A673 (cell line): ENCODE measurements at regions not wholly inside any gene's neighbourhood (a gene's known extent, or its start where the extent isn't known, plus 50 kb on each side); places are given as distances from the start of the nearest gene placed in this dataset.

ENCODE experiments used
- BruUV-seq: library from RNA; stranded (reverse); fragments of 400-500 nt; replicated peaks from 2 replicates; lab custom pipeline; 2021; lab: Mats Ljungman, UMichigan
- CTCF ChIA-PET: fragments of 300-600 bp; sonication (Branson Sonifier 250); formaldehyde crosslinking; loops from one replicate; lab custom pipeline; 2022; ENCODE audit warnings: antibody characterized with exemption; lab: Charles Lee
- POLR2A ChIA-PET: fragments of 300-600 bp; sonication (Branson Sonifier 250); formaldehyde crosslinking; loops from one replicate; lab custom pipeline; 2022; ENCODE audit warnings: antibody characterized with exemption; ENCODE audit not compliant: low non-redundant PET; lab: Charles Lee
- DNase-seq: peaks from one replicate; pipeline ENCODE4 v3.0.0-alpha.2; 2015; ENCODE audit warnings: low spot score
- H3K27ac ChIP-seq: fragments of 200-600 bp; sonication (generic); 2 replicates; pipeline ENCODE4 v1.5.1; 2016; ENCODE audit warnings: mixed run types, low read depth, mild to moderate bottlenecking, mixed read lengths, antibody characterized with exemption, low read length; ENCODE audit not compliant: poor library complexity, severe bottlenecking
- H3K27me3 ChIP-seq: fragments of 200-600 bp; sonication (generic); replicated peaks from 2 replicates; pipeline ENCODE4 v1.6.1; 2017; ENCODE audit warnings: mixed run types, low read depth, mild to moderate bottlenecking, mixed read lengths, antibody characterized with exemption, low read length; ENCODE audit not compliant: insufficient read depth, poor library complexity
- H3K36me3 ChIP-seq: fragments of 200-600 bp; sonication (generic); 2 replicates; pipeline ENCODE4 v1.6.1; 2016; ENCODE audit warnings: mixed run types, mild to moderate bottlenecking, mixed read lengths, antibody characterized with exemption, low read length; ENCODE audit not compliant: insufficient read depth, poor library complexity, severe bottlenecking
- H3K4me1 ChIP-seq: fragments of 200-600 bp; sonication (generic); 2 replicates; pipeline ENCODE4 v1.6.1; 2017; ENCODE audit warnings: mixed run types, mild to moderate bottlenecking, mixed read lengths, antibody characterized with exemption, low read length; ENCODE audit not compliant: insufficient read depth, poor library complexity, severe bottlenecking
- H3K4me3 ChIP-seq: fragments of 200-600 bp; sonication (generic); 2 replicates; pipeline ENCODE4 v1.5.1; 2016; ENCODE audit warnings: low read depth, mixed run types, mild to moderate bottlenecking, mixed read lengths, low read length; ENCODE audit not compliant: poor library complexity, severe bottlenecking
- H3K9me3 ChIP-seq: fragments of 200-600 bp; sonication (generic); 2 replicates; pipeline ENCODE4 v1.6.1; 2016; ENCODE audit warnings: mixed run types, low read depth, mild to moderate bottlenecking, mixed read lengths, antibody characterized with exemption, low read length; ENCODE audit not compliant: poor library complexity, severe bottlenecking
- EZH2 ChIP-seq: fragments of 200-600 bp; sonication (generic); IDR thresholded peaks from 2 replicates; pipeline ENCODE4 v1.6.1; 2017; ENCODE audit warnings: borderline replicate concordance, low read depth, mild to moderate bottlenecking, mixed read lengths, antibody characterized with exemption, low read length; ENCODE audit not compliant: poor library complexity, severe bottlenecking
- intact Hi-C: fragments of 100-400 bp; cut with micrococcal nuclease; formaldehyde crosslinking; loops from one replicate; pipeline ENCODE4 v1.10.0; 2022; ENCODE audit not compliant: unreplicated experiment
- TF ChIP-seq, protein P1 (sequence below): fragments of 300-800, 200-600 bp; sonication (generic); conservative IDR thresholded peaks from 2 replicates; pipeline ENCODE4 v1.5.1; 2017; ENCODE audit warnings: low read depth, mild to moderate bottlenecking, antibody characterized with exemption, low read length, moderate library complexity, mixed read lengths

GRCh38 chr5:92599217-92599810 is 981.7 kb downstream of the NR2F1-AS1 start:
- H3K27ac ChIP-seq = no peak overlapping the region
- DNase-seq = no peak
- ChIA-PET CTCF (no interaction called here), POLR2A (interaction anchor here (0.6 kb wide), 1 partner anchor 542 kb away, joined by 3 read pairs; no protein-coding TSS in a partner anchor)
- no TSS peak for BruUV-seq
- no peaks in the 10 kb centered on the region for H3K4me1 ChIP-seq
- no peaks in the 10 kb centered on the region for H3K9me3 ChIP-seq
- no peak overlapping the region for H3K4me3 ChIP-seq
- no peaks in the 10 kb centered on the region for H3K27me3 ChIP-seq
- H3K36me3 ChIP-seq = no peaks in the 10 kb centered on the region
- no peak for TF ChIP-seq EZH2
- TF ChIP-seq, protein P1, sequence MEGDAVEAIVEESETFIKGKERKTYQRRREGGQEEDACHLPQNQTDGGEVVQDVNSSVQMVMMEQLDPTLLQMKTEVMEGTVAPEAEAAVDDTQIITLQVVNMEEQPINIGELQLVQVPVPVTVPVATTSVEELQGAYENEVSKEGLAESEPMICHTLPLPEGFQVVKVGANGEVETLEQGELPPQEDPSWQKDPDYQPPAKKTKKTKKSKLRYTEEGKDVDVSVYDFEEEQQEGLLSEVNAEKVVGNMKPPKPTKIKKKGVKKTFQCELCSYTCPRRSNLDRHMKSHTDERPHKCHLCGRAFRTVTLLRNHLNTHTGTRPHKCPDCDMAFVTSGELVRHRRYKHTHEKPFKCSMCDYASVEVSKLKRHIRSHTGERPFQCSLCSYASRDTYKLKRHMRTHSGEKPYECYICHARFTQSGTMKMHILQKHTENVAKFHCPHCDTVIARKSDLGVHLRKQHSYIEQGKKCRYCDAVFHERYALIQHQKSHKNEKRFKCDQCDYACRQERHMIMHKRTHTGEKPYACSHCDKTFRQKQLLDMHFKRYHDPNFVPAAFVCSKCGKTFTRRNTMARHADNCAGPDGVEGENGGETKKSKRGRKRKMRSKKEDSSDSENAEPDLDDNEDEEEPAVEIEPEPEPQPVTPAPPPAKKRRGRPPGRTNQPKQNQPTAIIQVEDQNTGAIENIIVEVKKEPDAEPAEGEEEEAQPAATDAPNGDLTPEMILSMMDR = no peak
- intact Hi-C loops = no loop called here

- Histone ChIP-seq H3K9me3 (no peaks in the 10 kb centered on the region), H3K27me3 (no peaks in the 10 kb centered on the region), H3K27ac (no peak overlapping the region), H3K4me3 (no peak overlapping the region), H3K36me3 (no peaks in the 10 kb centered on the region), H3K4me1 (no peaks in the 10 kb centered on the region)
- no peak for DNase-seq
- ChIA-PET POLR2A (no interaction called here), CTCF (no interaction called here)
- no peak for TF ChIP-seq EZH2
- TF ChIP-seq, protein P1 = no peak
- intact Hi-C loops = no loop called here
- no TSS peak for BruUV-seq
Measured at GRCh38 chr5:92594031-92594430, 987.0 kb downstream of the NR2F1-AS1 start.

GRCh38 chr5:92588876-92589275 is 992.1 kb downstream of the NR2F1-AS1 start:
- no peak for TF ChIP-seq EZH2
- TF ChIP-seq, protein P1 = no peak
- no peaks in the 10 kb centered on the region for H3K4me1 ChIP-seq
- POLR2A ChIA-PET = no interaction called here
- no peaks in the 10 kb centered on the region for H3K9me3 ChIP-seq
- BruUV-seq = no TSS peak
- no peaks in the 10 kb centered on the region for H3K36me3 ChIP-seq
- DNase-seq = no peak
- intact Hi-C loops = no loop called here
- H3K27me3 ChIP-seq = no peaks in the 10 kb centered on the region
- CTCF ChIA-PET = no interaction called here
- no peak overlapping the region for H3K4me3 ChIP-seq
- no peak overlapping the region for H3K27ac ChIP-seq
